HepG2 (cell line): ENCODE measurements at regions not wholly inside any gene's neighbourhood (a gene's known extent, or its start where the extent isn't known, plus 50 kb on each side); places are given as distances from the start of the nearest gene placed in this dataset.

Source experiments
- ATAC-seq: fragments of 200-7000 bp; cut with Tn5 transposase; 3 replicates; pipeline ENCODE4 v1.9.1; 2020; ENCODE audit warnings: mild to moderate bottlenecking, moderate library complexity
- BruUV-seq: library from RNA; stranded (reverse); fragments of 400-500 nt; replicated peaks from 2 replicates; lab custom pipeline; 2021; lab: Mats Ljungman, UMichigan
- CTCF ChIA-PET: fragments of 300-600 bp; formaldehyde crosslinking; extraction: SDS; loops from one replicate; lab custom pipeline; 2021; ENCODE audit warnings: low total read pairs, inconsistent platforms, low intra/inter-chr PET ratio; lab: Yijun Ruan, JAX
- POLR2A ChIA-PET: fragments of 350-600 bp; sonication (Branson Sonifier 250); formaldehyde crosslinking; loops from one replicate; lab custom pipeline; 2020; ENCODE audit warnings: antibody characterized with exemption, inconsistent platforms; lab: Yijun Ruan, JAX
- DNase-seq: peaks from one replicate; pipeline ENCODE4 v3.0.0-alpha.2; 2015; ENCODE audit warnings: low spot score
- FAIRE-seq: peaks from 3 replicates; lab custom pipeline; 2011; peaks lifted over from hg19 to GRCh38; lab: Jason Lieb, UNC
- H2AFZ ChIP-seq: one replicate; pipeline ENCODE4 v1.6.1; 2011; ENCODE audit warnings: low read length, inconsistent platforms
- H3K27ac ChIP-seq: fragments of 300-600 bp; 3 replicates; pipeline ENCODE4 v1.8.0; 2011; ENCODE audit warnings: mixed run types, mild to moderate bottlenecking, mixed read lengths, low read length, inconsistent platforms; ENCODE audit not compliant: insufficient read depth; ENCODE audit errors: extremely low read length
- H3K27me3 ChIP-seq, 2 experiments: fragments of 200-600 bp in 1 of 2; 2 replicates in 1 of 2; 3 replicates in 1 of 2; pipeline versions ENCODE4 v1.6.0 to v1.8.0; 2011; ENCODE audit warnings: low read length in 2 of 2, mild to moderate bottlenecking in 2 of 2, moderate library complexity in 2 of 2, inconsistent platforms in 1 of 2; ENCODE audit not compliant: insufficient read depth in 2 of 2, control insufficient read depth in 1 of 2
- H3K36me3 ChIP-seq, 2 experiments: fragments of 200-600 bp in 1 of 2; replicated peaks in 1 of 2; 2 replicates in 1 of 2; 3 replicates in 1 of 2; pipeline versions ENCODE4 v1.5.1 to v1.8.0; 2011; ENCODE audit warnings: low read length in 2 of 2, inconsistent platforms in 1 of 2; ENCODE audit not compliant: insufficient read depth in 2 of 2, control insufficient read depth in 1 of 2
- H3K4me1 ChIP-seq: 2 replicates; pipeline ENCODE4 v1.5.1; 2012; ENCODE audit warnings: low read length, inconsistent platforms; ENCODE audit not compliant: insufficient read depth
- H3K4me2 ChIP-seq: 2 replicates; pipeline ENCODE4 v1.6.0; 2011; ENCODE audit warnings: low read depth, low read length, inconsistent platforms
- H3K4me3 ChIP-seq, 3 experiments: fragments of 200-600 bp in 1 of 3; sonication (generic), shearing (Covaris generic) in 1 of 3; replicated peaks in 1 of 3; 2 replicates each; pipeline ENCODE4 v1.5.1; 2011 to 2016; ENCODE audit warnings: low read length in 3 of 3, inconsistent platforms in 2 of 3, low read depth in 2 of 3, mild to moderate bottlenecking in 2 of 3, control low read depth in 1 of 3, mixed read lengths in 1 of 3; ENCODE audit not compliant: insufficient read depth in 1 of 3
- H3K79me2 ChIP-seq: one replicate; pipeline ENCODE4 v1.6.1; 2011; ENCODE audit warnings: low read length, inconsistent platforms; ENCODE audit not compliant: insufficient read depth
- H3K9ac ChIP-seq: 2 replicates; pipeline ENCODE4 v1.6.0; 2011; ENCODE audit warnings: mild to moderate bottlenecking, low read depth, low read length, inconsistent platforms; ENCODE audit not compliant: insufficient read depth
- H3K9me3 ChIP-seq: 2 replicates; pipeline ENCODE4 v1.5.1; 2012; ENCODE audit warnings: mild to moderate bottlenecking, low read length
- H4K20me1 ChIP-seq: 2 replicates; pipeline ENCODE4 v1.6.0; 2011; ENCODE audit warnings: inconsistent platforms, mild to moderate bottlenecking, low read length, moderate library complexity; ENCODE audit not compliant: insufficient read depth
- KDM5A ChIP-seq: fragments of 200-600 bp; sonication (generic); IDR thresholded peaks from 2 replicates; pipeline ENCODE4 v1.7.0; 2018; ENCODE audit warnings: antibody characterized with exemption, mild to moderate bottlenecking, low read length, borderline replicate concordance
- LRRFIP1 ChIP-seq: sonication (generic); formaldehyde crosslinking; conservative IDR thresholded peaks from 2 replicates; pipeline ENCODE4 v1.4.0; 2020; ENCODE audit warnings: missing genetic modification reagents
- NR2C2 ChIP-seq: sonication (generic); formaldehyde crosslinking; IDR thresholded peaks from 2 replicates; pipeline ENCODE4 v1.4.0; 2020; ENCODE audit warnings: missing genetic modification reagents, mild to moderate bottlenecking, moderate library complexity, borderline replicate concordance
- RNF2 ChIP-seq: fragments of 450-650 bp; conservative IDR thresholded peaks from 2 replicates; pipeline ENCODE4 v1.6.1; 2016; ENCODE audit warnings: low read depth
- SPEN ChIP-seq: sonication (generic); formaldehyde crosslinking; IDR thresholded peaks from 2 replicates; pipeline ENCODE4 v1.5.1; 2020; ENCODE audit warnings: low read depth, mild to moderate bottlenecking, missing genetic modification reagents
- STAT6 ChIP-seq: sonication (generic); formaldehyde crosslinking; IDR thresholded peaks from 2 replicates; pipeline ENCODE4 v1.4.0; 2020; ENCODE audit warnings: missing genetic modification reagents, mild to moderate bottlenecking, borderline replicate concordance
- TEAD3 ChIP-seq: optimal IDR thresholded peaks from 2 replicates; pipeline ENCODE3; 2016; ENCODE audit warnings: borderline replicate concordance
- ZNF251 ChIP-seq: sonication (generic); formaldehyde crosslinking; IDR thresholded peaks from 2 replicates; pipeline ENCODE4 v1.9.0; 2021; ENCODE audit warnings: mild to moderate bottlenecking, missing genetic modification reagents
- WGBS: methylation state at CpG from one replicate; pipeline ENCODE4 v1.1.6; 2017; ENCODE audit warnings: low lambda C conversion rate; 5-methylcytosine and 5-hydroxymethylcytosine counted together
- in situ Hi-C: cut with HindIII; loops from 2 replicates; pipeline ENCODE4 v1.10.0; 2017; ENCODE audit warnings: low pct_unique_long_range_greater_than_20kb; ENCODE audit not compliant: extremely low pct_ligation_motif_present
- intact Hi-C: fragments of 100-400 bp; cut with micrococcal nuclease; formaldehyde crosslinking; loops from one replicate; pipeline ENCODE4 v1.10.0; 2022; ENCODE audit not compliant: unreplicated experiment

DNA sequence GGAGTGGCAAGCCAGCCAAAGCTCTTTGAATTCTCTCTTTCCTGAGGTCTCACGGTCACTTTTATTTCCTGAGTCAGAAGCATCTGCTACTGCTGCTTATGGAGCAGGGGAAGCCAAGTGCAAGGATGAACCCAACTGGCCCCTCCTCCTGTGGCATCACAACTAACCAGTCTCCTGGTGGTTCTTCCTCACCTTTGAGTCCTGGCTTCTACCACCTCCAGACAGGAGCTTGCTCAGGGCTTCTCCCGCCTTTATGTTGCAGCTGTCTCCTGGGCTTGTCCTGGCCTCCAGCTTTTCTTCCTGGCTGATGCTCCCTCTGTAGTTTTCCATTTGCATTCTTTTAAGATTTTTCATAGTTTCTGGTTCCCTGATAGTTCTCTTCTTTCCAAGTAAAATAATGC is 349.7 kb upstream of the NRP1 start:
- H4K20me1 ChIP-seq, result no peaks in the 10 kb centered on the region
- 54% methylated on average over 2 of the region's 2 CpGs for WGBS
- no peaks in the 10 kb centered on the region for H3K9me3 ChIP-seq
- H3K4me1 ChIP-seq, result no peaks in the 10 kb centered on the region
- H3K4me2 ChIP-seq, result no peak overlapping the region
- POLR2A ChIA-PET, result no interaction called here
- intact Hi-C loops (no loop called here), in situ Hi-C loops (no loop called here)
- 0 out of 5 replicates have a peak, but pooled peaks cover 0 to under 1% of the 10 kb centered on the region in 2 experiments for H3K27me3 ChIP-seq
- no peak for FAIRE-seq
- H3K27ac ChIP-seq, result no peak overlapping the region
- TF ChIP-seq SPEN (CRISPR knock-in tag) (no peak), LRRFIP1 (CRISPR knock-in tag) (no peak), TEAD3 (CRISPR knock-in tag) (no peak), NR2C2 (CRISPR knock-in tag) (no peak), KDM5A (no peak), STAT6 (no peak), ZNF251 (no peak), RNF2 (no peak)
- no peak overlapping the region for H2AFZ ChIP-seq
- H3K4me3 ChIP-seq, result no peak overlapping the region
- DNase-seq, result no peak
- no peaks in the 10 kb centered on the region for H3K79me2 ChIP-seq
- no peak for ATAC-seq
- BruUV-seq, result no TSS peak
- CTCF ChIA-PET, result no interaction called here
- no peaks in the 10 kb centered on the region for H3K36me3 ChIP-seq
- no peak overlapping the region for H3K9ac ChIP-seq
